Fibroblast of lung (primary cell): ENCODE measurements at regions not wholly inside any gene's neighbourhood (a gene's known extent, or its start where the extent isn't known, plus 50 kb on each side); places are given as distances from the start of the nearest gene placed in this dataset.

Experiments
- DNase-seq, 2 donors: peaks; one replicate each; pipeline versions ENCODE4 v3.0.0 to v3.0.0-alpha.2; 2010; ENCODE audit warnings: low read depth in 2 of 2
- H2AFZ ChIP-seq: 2 replicates; pipeline ENCODE4 v1.5.1; 2012; ENCODE audit warnings: low read length, control low read depth, inconsistent platforms
- H3K27ac ChIP-seq: 2 replicates; pipeline ENCODE4 v1.5.1; 2011; ENCODE audit warnings: low read length, control low read depth; ENCODE audit not compliant: insufficient read depth
- H3K27me3 ChIP-seq: 2 replicates; pipeline ENCODE4 v1.5.1; 2011; ENCODE audit warnings: mild to moderate bottlenecking, low read length; ENCODE audit not compliant: control insufficient read depth, insufficient read depth
- H3K36me3 ChIP-seq: 2 replicates; pipeline ENCODE4 v1.5.1; 2011; ENCODE audit warnings: low read length; ENCODE audit not compliant: control insufficient read depth, insufficient read depth
- H3K4me1 ChIP-seq: 2 replicates; pipeline ENCODE4 v1.5.1; 2011; ENCODE audit warnings: low read length; ENCODE audit not compliant: control insufficient read depth, insufficient read depth; ENCODE audit errors: extremely low read depth
- H3K4me2 ChIP-seq: 2 replicates; pipeline ENCODE4 v1.5.1; 2011; ENCODE audit warnings: low read length, control low read depth; ENCODE audit not compliant: insufficient read depth; ENCODE audit errors: extremely low read depth
- H3K4me3 ChIP-seq, 4 experiments: fragments of 200-600 bp in 1 of 4; sonication (generic) in 1 of 4; replicated peaks in 1 of 4; 2 replicates each; pipeline ENCODE4 v1.5.1; 2011 to 2016; ENCODE audit warnings: low read length in 4 of 4, low read depth in 3 of 4, mild to moderate bottlenecking in 3 of 4, control low read depth in 2 of 4, inconsistent platforms in 1 of 4, mixed read lengths in 1 of 4; ENCODE audit not compliant: insufficient read depth in 1 of 4; ENCODE audit errors: control extremely low read depth in 1 of 4
- H3K79me2 ChIP-seq: 2 replicates; pipeline ENCODE4 v1.5.1; 2012; ENCODE audit warnings: mild to moderate bottlenecking, low read length, inconsistent platforms; ENCODE audit not compliant: control insufficient read depth, insufficient read depth
- H3K9ac ChIP-seq: 2 replicates; pipeline ENCODE4 v1.5.1; 2011; ENCODE audit warnings: mild to moderate bottlenecking, low read length, control low read depth; ENCODE audit not compliant: insufficient read depth
- H3K9me3 ChIP-seq: 2 replicates; pipeline ENCODE4 v1.5.1; 2012; ENCODE audit warnings: low read depth, low read length; ENCODE audit not compliant: control insufficient read depth, insufficient read depth
- H4K20me1 ChIP-seq: 2 replicates; pipeline ENCODE4 v1.5.1; 2011; ENCODE audit warnings: low read length; ENCODE audit not compliant: control insufficient read depth, insufficient read depth; ENCODE audit errors: extremely low read depth
- CTCF ChIP-seq, 2 donors: IDR thresholded peaks in 1 of 2; conservative IDR thresholded peaks in 1 of 2; 1 replicate in 1 of 2; 2 replicates in 1 of 2; pipeline ENCODE4 v1.5.1; 2011 to 2012; ENCODE audit warnings: low read length in 2 of 2, control low read depth in 1 of 2, inconsistent platforms in 1 of 2, low read depth in 1 of 2, mild to moderate bottlenecking in 1 of 2
- EZH2 ChIP-seq: IDR thresholded peaks from 2 replicates; pipeline ENCODE4 v1.5.1; 2012; ENCODE audit warnings: low read length, control low read depth, mild to moderate bottlenecking; ENCODE audit errors: missing control alignments

- Histone ChIP-seq H3K4me3 (peak overlapping the region in 2 of 4 experiments; percentile 11 to 44), H4K20me1 (no peaks in the 10 kb centered on the region), H3K36me3 (no peaks in the 10 kb centered on the region), H3K4me1 (no peaks in the 10 kb centered on the region), H2AFZ (no peak overlapping the region), H3K9ac (no peak overlapping the region), H3K27ac (no peak overlapping the region), H3K27me3 (no peaks in the 10 kb centered on the region), H3K4me2 (peak overlapping the region; percentile 32), H3K9me3 (no peaks in the 10 kb centered on the region), H3K79me2 (no peaks in the 10 kb centered on the region)
- peak in 1 of 2 donors; percentile 13 for DNase-seq
- TF ChIP-seq EZH2 = no peak
- no peak for TF ChIP-seq CTCF (conservative IDR thresholded peaks at IDR 0.05 in 1 of 2, IDR thresholded peaks at IDR 0.05 in 1 of 2; ENCODE audit: low read depth in 1 of 2, low read length in 2 of 2)
Observed at GRCh38 chr2:143819190-143819735, 690.0 kb downstream of the ARHGAP15 start.
